Lung (tissue), 11 donors: ENCODE measurements at regions not wholly inside any gene's neighbourhood (a gene's known extent, or its start where the extent isn't known, plus 50 kb on each side); places are given as distances from the start of the nearest gene placed in this dataset.

Experiments used
- ATAC-seq: fragments of 200-7000 bp; cut with Tn5 transposase; one replicate; pipeline ENCODE4 v1.9.1; 2020; ENCODE audit warnings: moderate number of reproducible peaks; ENCODE audit not compliant: insufficient read depth, low FRiP score
- DNase-seq, 3 donors: peaks; one replicate each; pipeline ENCODE4 v3.0.0-alpha.2; 2013 to 2017
- H3K27ac ChIP-seq, 2 donors: one replicate each; pipeline ENCODE4 v1.5.1; 2013; ENCODE audit warnings: mild to moderate bottlenecking in 2 of 2, moderate library complexity in 2 of 2, control low read depth in 1 of 2, inconsistent platforms in 1 of 2, low read depth in 1 of 2, low read length in 1 of 2
- H3K27me3 ChIP-seq, 3 donors: one replicate each; pipeline ENCODE4 v1.5.1; 2013; ENCODE audit warnings: low read length in 2 of 3; ENCODE audit not compliant: control insufficient read depth in 3 of 3, insufficient read depth in 3 of 3
- H3K36me3 ChIP-seq, 4 donors: one replicate each; pipeline ENCODE4 v1.5.1; 2013; ENCODE audit warnings: low read length in 4 of 4, mild to moderate bottlenecking in 1 of 4, moderate library complexity in 1 of 4; ENCODE audit not compliant: control insufficient read depth in 4 of 4, insufficient read depth in 4 of 4
- H3K4me1 ChIP-seq, 5 donors: one replicate each; pipeline ENCODE4 v1.5.1; 2013; ENCODE audit warnings: low read length in 5 of 5, mild to moderate bottlenecking in 2 of 5, moderate library complexity in 1 of 5; ENCODE audit not compliant: control insufficient read depth in 5 of 5, insufficient read depth in 5 of 5
- H3K4me3 ChIP-seq: one replicate; pipeline ENCODE4 v1.5.1; 2013; ENCODE audit warnings: mild to moderate bottlenecking, control low read depth, moderate library complexity
- H3K9ac ChIP-seq, 2 donors: one replicate each; pipeline ENCODE4 v1.5.1; 2013; ENCODE audit warnings: low read length in 2 of 2, control low read depth in 1 of 2; ENCODE audit not compliant: insufficient read depth in 1 of 2
- H3K9me3 ChIP-seq, 4 donors: one replicate each; pipeline ENCODE4 v1.5.1; 2013; ENCODE audit warnings: low read length in 3 of 4, mild to moderate bottlenecking in 1 of 4, moderate library complexity in 1 of 4; ENCODE audit not compliant: control insufficient read depth in 4 of 4, insufficient read depth in 3 of 4
- WGBS, 2 donors: extraction: QIAGEN DNeasy Blood & Tissue Kit; methylation state at CpG; one replicate each; pipeline ENCODE4 v1.1.7; 2013; 5-methylcytosine and 5-hydroxymethylcytosine counted together
- TF ChIP-seq, protein P1 (sequence below): IDR thresholded peaks from 2 replicates; pipeline ENCODE4 v1.5.1; 2012; ENCODE audit warnings: mild to moderate bottlenecking; ENCODE audit errors: control extremely low read depth, extremely low read depth
- donor health status: control.
- donor health status: control.
- donor health status: Bipolar disorder and iron deficiency.
- donor health status: healthy.
- donor health status: DM: yes; HTN: yes; CAD: no.

DNA sequence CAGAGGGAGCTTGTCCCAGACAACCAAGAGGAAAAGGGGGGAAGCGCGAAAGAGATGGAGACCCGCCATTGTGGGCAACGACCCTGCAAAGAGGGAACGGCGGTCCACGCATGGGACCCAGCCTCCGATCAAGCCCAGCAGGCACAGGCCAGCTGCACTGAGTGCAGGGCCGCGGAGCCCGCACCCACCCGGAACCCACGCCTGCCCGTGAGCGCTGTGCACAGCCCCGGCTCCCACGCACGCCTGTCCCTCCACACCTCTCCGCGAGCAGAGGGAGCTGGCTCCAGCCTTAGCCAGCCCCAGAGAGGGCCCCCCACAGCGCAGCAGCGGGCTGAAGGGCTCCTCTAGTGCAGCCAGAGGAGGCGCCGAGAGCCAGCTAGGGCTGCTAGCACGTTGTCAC is 416.5 kb downstream of the DMRTA1 start:
- DNase-seq: no peak
- H3K9me3 ChIP-seq: peaks cover 0 to 9% (median 2%) of the 10 kb centered on the region in 4 donors
- no peak overlapping the region for H3K4me3 ChIP-seq
- H3K27ac ChIP-seq: no peak overlapping the region
- H3K9ac ChIP-seq: no peak overlapping the region
- H3K4me1 ChIP-seq: no peaks in the 10 kb centered on the region
- 94 to 95% methylated on average over 25 of the region's 25 CpGs for whole genome bisulfite sequencing, 2 donors
- no peaks in the 10 kb centered on the region for H3K27me3 ChIP-seq
- ATAC-seq: no peak
- no peaks in the 10 kb centered on the region for H3K36me3 ChIP-seq
- TF ChIP-seq, protein P1, sequence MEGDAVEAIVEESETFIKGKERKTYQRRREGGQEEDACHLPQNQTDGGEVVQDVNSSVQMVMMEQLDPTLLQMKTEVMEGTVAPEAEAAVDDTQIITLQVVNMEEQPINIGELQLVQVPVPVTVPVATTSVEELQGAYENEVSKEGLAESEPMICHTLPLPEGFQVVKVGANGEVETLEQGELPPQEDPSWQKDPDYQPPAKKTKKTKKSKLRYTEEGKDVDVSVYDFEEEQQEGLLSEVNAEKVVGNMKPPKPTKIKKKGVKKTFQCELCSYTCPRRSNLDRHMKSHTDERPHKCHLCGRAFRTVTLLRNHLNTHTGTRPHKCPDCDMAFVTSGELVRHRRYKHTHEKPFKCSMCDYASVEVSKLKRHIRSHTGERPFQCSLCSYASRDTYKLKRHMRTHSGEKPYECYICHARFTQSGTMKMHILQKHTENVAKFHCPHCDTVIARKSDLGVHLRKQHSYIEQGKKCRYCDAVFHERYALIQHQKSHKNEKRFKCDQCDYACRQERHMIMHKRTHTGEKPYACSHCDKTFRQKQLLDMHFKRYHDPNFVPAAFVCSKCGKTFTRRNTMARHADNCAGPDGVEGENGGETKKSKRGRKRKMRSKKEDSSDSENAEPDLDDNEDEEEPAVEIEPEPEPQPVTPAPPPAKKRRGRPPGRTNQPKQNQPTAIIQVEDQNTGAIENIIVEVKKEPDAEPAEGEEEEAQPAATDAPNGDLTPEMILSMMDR: no peak

- TF ChIP-seq, protein P1: no peak
- Histone ChIP-seq H3K27me3 (no peaks in the 10 kb centered on the region), H3K4me3 (no peak overlapping the region), H3K4me1 (no peaks in the 10 kb centered on the region), H3K36me3 (no peaks in the 10 kb centered on the region), H3K9me3 (peaks cover 0 to 9% (median 2%) of the 10 kb centered on the region in 4 donors), H3K9ac (no peak overlapping the region), H3K27ac (no peak overlapping the region)
- ATAC-seq (no peak), DNase-seq (no peak)
- 94 to 100% methylated on average over 1 of the region's 1 CpG for WGBS, 2 donors
These were observed 417.1 kb downstream of the DMRTA1 start for GRCh38 chr9:22863736-22864135.

- 78 to 81% methylated on average over 4 of the region's 4 CpGs for WGBS, 2 donors
- TF ChIP-seq, protein P1: no peak
- no peak for DNase-seq
- ATAC-seq: no peak
- Histone ChIP-seq H3K9ac (no peak overlapping the region), H3K4me3 (no peak overlapping the region), H3K9me3 (no peaks in the 10 kb centered on the region), H3K27me3 (no peaks in the 10 kb centered on the region), H3K4me1 (peaks cover 0 to 8% (median 0%) of the 10 kb centered on the region in 5 donors), H3K27ac (no peak overlapping the region), H3K36me3 (no peaks in the 10 kb centered on the region)
These were observed 446.7 kb downstream of the DMRTA1 start for GRCh38 chr9:22893196-22893843.

DNA sequence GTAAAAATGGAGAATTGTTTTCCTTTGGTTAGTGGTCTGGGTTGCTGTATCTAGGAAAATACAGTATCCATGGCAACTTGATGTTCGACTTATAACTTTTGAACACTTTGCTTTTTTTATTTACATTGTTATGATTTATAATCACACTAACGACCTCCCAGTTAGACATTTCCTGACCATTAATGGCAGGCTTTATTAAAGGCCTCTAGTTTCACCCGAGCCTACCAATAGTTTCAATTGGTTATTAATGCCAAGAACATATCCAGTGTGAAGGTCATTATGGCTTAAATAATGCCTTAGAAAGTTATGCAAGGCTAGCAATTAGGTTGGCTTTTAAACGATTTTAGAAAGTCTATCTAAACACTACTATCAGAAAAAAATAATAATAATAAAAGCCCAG is 452.0 kb downstream of the DMRTA1 start:
- TF ChIP-seq, protein P1: no peak
- Histone ChIP-seq H3K27ac (no peak overlapping the region), H3K4me1 (peaks cover 0 to 8% (median 0%) of the 10 kb centered on the region in 5 donors), H3K36me3 (no peaks in the 10 kb centered on the region), H3K4me3 (no peak overlapping the region), H3K9me3 (no peaks in the 10 kb centered on the region), H3K9ac (no peak overlapping the region), H3K27me3 (no peaks in the 10 kb centered on the region)
- 41 to 61% methylated on average over 4 of the region's 4 CpGs for WGBS, 2 donors
- DNase-seq (peak in 2 of 3 donors; percentile 80 to 81), ATAC-seq (no peak)
